Ovary (tissue), 7 donors: ENCODE measurements at regions not wholly inside any gene's neighbourhood (a gene's known extent, or its start where the extent isn't known, plus 50 kb on each side); places are given as distances from the start of the nearest gene placed in this dataset.

ENCODE experiments used
- DNase-seq, 5 donors: peaks; one replicate each; pipeline ENCODE4 v3.0.0-alpha.2; 2019 to 2020
- H3K27ac ChIP-seq, 2 donors: fragments of 200-600 bp; one replicate each; pipeline versions ENCODE4 v1.5.1 to v1.8.0; 2019 to 2022
- H3K27me3 ChIP-seq: fragments of 200-600 bp; one replicate; pipeline ENCODE4 v1.8.0; 2022
- H3K36me3 ChIP-seq: fragments of 200-600 bp; sonication (generic); one replicate; pipeline ENCODE4 v1.5.1; 2019
- H3K4me1 ChIP-seq: one replicate; pipeline ENCODE4 v1.8.1; 2013; ENCODE audit warnings: mild to moderate bottlenecking, moderate library complexity; ENCODE audit not compliant: insufficient read depth
- H3K4me3 ChIP-seq: fragments of 200-600 bp; sonication (generic); one replicate; pipeline ENCODE4 v1.5.1; 2017
- H3K9me3 ChIP-seq, 2 donors: fragments of 200-600 bp in 1 of 2; sonication (generic) in 1 of 2; one replicate each; pipeline versions ENCODE4 v1.5.1 to v1.8.1; 2013 to 2019; ENCODE audit warnings: mild to moderate bottlenecking in 1 of 2, moderate library complexity in 1 of 2
- CTCF ChIP-seq, 3 donors: fragments of 450-650 bp in 2 of 3; fragments of 200-600 bp in 1 of 3; IDR thresholded peaks; one replicate each; pipeline versions ENCODE4 v1.5.1 to v1.8.0; 2016 to 2022; ENCODE audit warnings: antibody characterized with exemption in 3 of 3, mild to moderate bottlenecking in 1 of 3
- EP300 ChIP-seq: sonication (generic); formaldehyde crosslinking; IDR thresholded peaks from one replicate; pipeline ENCODE4 v1.6.1; 2017; ENCODE audit warnings: antibody characterized with exemption
- POLR2A ChIP-seq: fragments of 450-650 bp; IDR thresholded peaks from one replicate; pipeline ENCODE4 v1.6.1; 2017; ENCODE audit warnings: antibody characterized with exemption, mild to moderate bottlenecking, moderate library complexity
- WGBS, 3 donors: extraction: QIAGEN DNeasy Blood & Tissue Kit in 1 of 3; methylation state at CpG; one replicate each; pipeline versions ENCODE4 v1.1.5 to v1.1.7; 2013 to 2017; 5-methylcytosine and 5-hydroxymethylcytosine counted together
- intact Hi-C, 4 donors: fragments of 100-400 bp; cut with DNase I; formaldehyde crosslinking; loops; one replicate each; pipeline versions ENCODE4 v1.11.0 to v1.15.1; 2022 to 2023
- donor health status: DM: no; HTN: no; CAD: no; lungs with moderate emphysema.
- donor health status: DM: no; HTN: no; CAD: no.
- donor health status: Bipolar disorder and iron deficiency.
- donor health status: DM: no; HTN: no; CAD: no.
- donor health status: DM: yes; HTN: yes; CAD: no.

DNA sequence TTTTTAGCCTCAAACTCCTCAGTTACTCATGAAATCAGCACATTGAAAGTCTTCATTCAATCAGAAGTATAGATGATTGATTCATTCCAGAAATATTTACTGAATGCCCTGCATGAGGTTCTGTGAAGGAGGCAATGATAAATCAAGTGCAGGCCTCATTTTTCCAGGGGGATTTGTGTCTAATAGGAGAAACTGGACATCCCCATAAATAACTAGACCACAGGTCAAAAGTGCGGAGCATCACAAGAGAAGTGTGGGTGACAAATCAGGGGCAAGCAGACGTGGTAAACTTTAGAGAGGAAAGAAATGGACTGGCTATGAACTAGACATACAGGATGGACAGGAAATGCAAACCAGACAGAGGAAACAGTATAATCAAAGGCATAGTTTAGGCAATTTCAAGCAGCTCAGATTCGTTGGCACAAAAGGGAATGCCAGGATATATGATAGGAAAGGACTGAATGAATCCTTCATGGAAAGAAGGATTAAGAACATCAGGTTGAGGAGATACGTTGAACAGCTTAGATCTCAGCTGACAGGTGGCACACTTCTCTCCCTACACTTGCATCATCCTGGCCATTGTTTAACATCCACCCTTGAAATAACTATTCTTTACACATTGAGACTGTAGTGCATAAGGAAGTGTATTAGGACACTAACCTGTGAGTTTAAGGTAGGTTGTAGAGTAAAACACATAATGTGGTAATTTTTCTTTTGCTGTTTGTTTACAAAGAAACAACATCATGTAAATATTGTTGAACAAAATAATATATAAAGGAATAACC is 69.6 kb upstream of the RASGEF1B start:
- H3K9me3 ChIP-seq: no peaks in the 10 kb centered on the region
- TF ChIP-seq EP300 (no peak), POLR2A (no peak), CTCF (IDR thresholded peaks at IDR 0.05) (no peak)
- H3K4me3 ChIP-seq: no peak overlapping the region
- H3K36me3 ChIP-seq: no peaks in the 10 kb centered on the region
- no peak for DNase-seq
- WGBS, 3 donors: 56 to 71% (median 69%) methylated on average over 4 of the region's 4 CpGs
- H3K4me1 ChIP-seq: no peaks in the 10 kb centered on the region
- no peaks in the 10 kb centered on the region for H3K27me3 ChIP-seq
- intact Hi-C loops: no loop called here
- H3K27ac ChIP-seq: no peak overlapping the region

- intact Hi-C loops: no loop called here
- no peaks in the 10 kb centered on the region for H3K36me3 ChIP-seq
- no peaks in the 10 kb centered on the region for H3K9me3 ChIP-seq
- no peak for DNase-seq
- no peaks in the 10 kb centered on the region for H3K4me1 ChIP-seq
- TF ChIP-seq EP300: no peak
- no peak for TF ChIP-seq POLR2A
- no peak for TF ChIP-seq CTCF (IDR thresholded peaks at IDR 0.05)
- H3K27me3 ChIP-seq: no peaks in the 10 kb centered on the region
- 70 to 82% (median 75%) methylated on average over 6 of the region's 6 CpGs for WGBS, 3 donors
- no peak overlapping the region for H3K4me3 ChIP-seq
- no peak overlapping the region for H3K27ac ChIP-seq
These were observed 67.2 kb upstream of the RASGEF1B start for GRCh38 chr4:81538716-81539427.

- no peak for DNase-seq
- intact Hi-C loops: no loop called here
- H3K27ac ChIP-seq: no peak overlapping the region
- no peaks in the 10 kb centered on the region for H3K9me3 ChIP-seq
- H3K27me3 ChIP-seq: no peaks in the 10 kb centered on the region
- no peak overlapping the region for H3K4me3 ChIP-seq
- H3K36me3 ChIP-seq: no peaks in the 10 kb centered on the region
- H3K4me1 ChIP-seq: no peaks in the 10 kb centered on the region
- 45 to 56% (median 56%) methylated on average over 2 of the region's 2 CpGs for WGBS, 3 donors
- TF ChIP-seq POLR2A: no peak
- no peak for TF ChIP-seq EP300
- TF ChIP-seq CTCF (IDR thresholded peaks at IDR 0.05): no peak
These were observed 59.7 kb upstream of the RASGEF1B start for GRCh38 chr4:81531410-81531809.

DNA sequence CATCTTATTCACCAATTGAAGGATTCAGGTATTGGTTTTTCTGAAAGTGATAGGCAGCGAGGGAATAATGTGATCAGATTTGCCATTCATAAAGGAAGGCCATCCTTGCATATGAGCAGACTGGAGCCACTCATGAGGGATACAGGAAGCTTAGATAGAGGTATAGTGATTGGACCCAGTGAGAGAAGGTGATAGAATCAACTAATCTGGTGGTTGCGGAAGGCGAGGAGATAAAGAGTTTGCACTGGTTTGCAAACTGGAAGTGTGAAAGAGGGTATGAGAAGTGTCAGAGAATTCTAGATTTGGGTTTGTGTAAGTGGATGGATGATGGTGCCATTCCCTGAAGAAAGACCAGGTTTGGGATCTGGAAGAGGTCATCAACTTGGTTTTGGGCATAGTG is 57.3 kb upstream of the RASGEF1B start:
- H3K4me3 ChIP-seq: no peak overlapping the region
- TF ChIP-seq CTCF (IDR thresholded peaks at IDR 0.05) (no peak), POLR2A (no peak), EP300 (no peak)
- no peaks in the 10 kb centered on the region for H3K4me1 ChIP-seq
- no peaks in the 10 kb centered on the region for H3K9me3 ChIP-seq
- no peaks in the 10 kb centered on the region for H3K27me3 ChIP-seq
- no peak for DNase-seq
- WGBS, 3 donors: 97 to 98% (median 97%) methylated on average over 3 of the region's 3 CpGs
- H3K27ac ChIP-seq: no peak overlapping the region
- intact Hi-C loops: no loop called here
- H3K36me3 ChIP-seq: no peaks in the 10 kb centered on the region
